CD4-positive, alpha-beta T cell treated with Interleukin-15 for 1 hour (primary cell): ENCODE measurements at regions not wholly inside any gene's neighbourhood (a gene's known extent, or its start where the extent isn't known, plus 50 kb on each side); places are given as distances from the start of the nearest gene placed in this dataset.

Experiments
- DNase-seq: peaks from one replicate; pipeline ENCODE4 v3.0.0-alpha.2; 2020

GRCh38 chr15:38187630-38188313 is 64.9 kb upstream of the SPRED1 start:
- no peak for DNase-seq

GRCh38 chr15:38189671-38190295 is 62.9 kb upstream of the SPRED1 start:
- DNase-seq, result no peak

GRCh38 chr15:38190501-38190900 is 62.1 kb upstream of the SPRED1 start:
- no peak for DNase-seq

DNA sequence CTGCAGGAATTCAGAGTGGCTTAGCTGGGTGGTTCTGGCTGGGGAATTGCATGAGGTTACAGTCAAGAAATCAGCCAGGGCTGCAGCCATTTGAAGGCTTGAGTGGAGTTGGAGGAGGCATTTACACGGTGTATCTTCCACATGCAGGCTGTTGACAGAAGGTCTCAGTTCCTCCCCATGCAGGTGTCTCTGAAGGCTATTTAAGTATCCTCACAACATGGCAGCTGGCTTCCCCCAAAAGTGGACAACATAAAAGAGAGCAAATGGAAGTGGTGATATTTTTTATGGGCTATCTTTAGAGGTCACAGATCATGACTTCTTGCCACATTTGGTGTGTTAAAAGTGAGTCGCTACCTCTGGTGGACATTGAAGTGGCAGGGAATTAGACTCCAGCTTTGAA is 60.1 kb upstream of the SPRED1 start:
- DNase-seq, result no peak

DNA sequence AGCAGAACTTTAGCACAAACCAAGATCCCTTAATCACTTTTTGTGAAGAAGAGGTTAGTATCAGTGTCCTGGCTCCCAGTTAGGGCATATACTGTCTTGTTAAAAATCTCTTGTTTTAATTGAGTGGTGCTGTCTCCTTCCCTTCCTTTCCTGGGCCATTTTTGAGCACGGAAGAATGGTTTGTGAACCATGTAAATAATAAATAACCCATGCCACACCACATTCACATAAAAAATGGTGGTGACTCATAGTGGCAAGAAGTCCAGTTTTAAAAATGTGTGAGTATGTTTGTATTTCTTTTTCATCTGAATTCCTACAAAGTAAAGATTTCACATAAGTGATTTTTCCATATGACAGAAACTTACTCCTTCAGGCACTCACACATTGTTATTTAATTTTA is 59.1 kb upstream of the SPRED1 start:
- DNase-seq, result no peak

GRCh38 chr15:38195191-38195901 is 57.3 kb upstream of the SPRED1 start:
- no peak for DNase-seq

DNA sequence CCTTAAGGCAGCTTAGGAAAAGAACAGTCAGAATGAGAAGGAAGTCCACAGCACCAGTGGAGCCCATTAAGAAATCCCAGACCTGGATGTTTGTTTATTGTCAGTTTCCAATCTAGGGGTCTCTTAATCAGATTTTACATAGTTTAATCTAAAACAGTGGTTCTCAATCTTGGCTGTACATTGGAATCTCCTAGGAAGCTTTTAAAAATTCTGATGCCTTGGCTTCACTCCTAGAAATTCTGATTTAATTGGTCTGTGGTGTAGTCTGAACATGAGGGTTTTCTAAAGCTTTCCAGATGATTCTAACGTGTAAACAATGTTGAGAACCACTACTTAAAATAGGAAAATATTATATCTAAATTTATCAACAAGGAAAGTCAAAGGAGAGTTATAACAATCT is 56.6 kb upstream of the SPRED1 start:
- DNase-seq, result no peak

- DNase-seq, result no peak
Measured at GRCh38 chr15:38197553-38197952, 55.1 kb upstream of the SPRED1 start.

DNA sequence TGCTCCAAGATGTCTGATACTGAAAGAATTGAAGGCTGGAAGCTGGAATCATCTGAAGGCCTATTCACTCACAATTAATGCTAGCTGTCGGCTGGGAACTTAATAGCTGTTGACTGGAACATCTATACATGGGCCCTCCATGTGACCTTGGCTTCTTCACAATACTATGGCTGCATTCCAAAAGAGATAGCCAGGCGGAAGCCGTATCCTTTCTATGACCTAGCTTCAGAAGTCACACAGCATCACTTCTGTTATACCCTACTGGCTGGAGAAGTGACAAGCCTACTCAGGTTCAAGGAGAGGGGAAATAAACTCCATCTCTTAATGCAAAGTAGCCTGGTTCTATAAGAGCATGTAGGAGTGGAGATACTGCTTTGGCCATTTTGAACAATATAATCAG is 50.9 kb upstream of the SPRED1 start:
- DNase-seq, result no peak

DNA sequence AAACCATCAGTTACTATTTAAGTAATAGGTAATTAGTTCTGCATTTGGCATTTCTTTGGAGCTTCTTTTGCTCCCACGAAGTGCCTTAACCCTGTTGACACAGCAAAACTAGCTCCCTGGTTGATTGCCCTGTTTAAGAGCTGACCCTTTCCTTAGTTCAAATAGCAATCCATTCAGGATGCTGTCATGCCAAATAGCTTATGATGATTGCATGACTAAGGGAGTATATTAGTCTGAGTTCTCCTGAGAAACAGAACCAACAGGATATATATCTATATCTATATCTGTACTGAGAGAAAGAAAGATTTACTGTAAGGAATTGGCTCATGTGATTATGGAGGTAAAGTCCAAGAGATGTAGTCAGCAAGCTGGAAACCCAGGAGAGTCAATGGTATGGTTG is 50.3 kb upstream of the SPRED1 start:
- DNase-seq, result no peak
